GM10266 (cell line): ENCODE measurements at regions not wholly inside any gene's neighbourhood (a gene's known extent, or its start where the extent isn't known, plus 50 kb on each side); places are given as distances from the start of the nearest gene placed in this dataset.
A peak's percentile ranks its signal among the peaks of the same experiment; 100 is the strongest.

ENCODE experiments used
- DNase-seq: peaks from one replicate; pipeline ENCODE4 v3.0.0; 2012; ENCODE audit errors: extremely low spot score
- TF ChIP-seq, protein P1 (sequence below): IDR thresholded peaks from 2 replicates; pipeline ENCODE4 v1.5.1; 2012; ENCODE audit warnings: mild to moderate bottlenecking, low read depth; ENCODE audit not compliant: control insufficient read depth, insufficient read depth; ENCODE audit errors: missing control alignments

DNA sequence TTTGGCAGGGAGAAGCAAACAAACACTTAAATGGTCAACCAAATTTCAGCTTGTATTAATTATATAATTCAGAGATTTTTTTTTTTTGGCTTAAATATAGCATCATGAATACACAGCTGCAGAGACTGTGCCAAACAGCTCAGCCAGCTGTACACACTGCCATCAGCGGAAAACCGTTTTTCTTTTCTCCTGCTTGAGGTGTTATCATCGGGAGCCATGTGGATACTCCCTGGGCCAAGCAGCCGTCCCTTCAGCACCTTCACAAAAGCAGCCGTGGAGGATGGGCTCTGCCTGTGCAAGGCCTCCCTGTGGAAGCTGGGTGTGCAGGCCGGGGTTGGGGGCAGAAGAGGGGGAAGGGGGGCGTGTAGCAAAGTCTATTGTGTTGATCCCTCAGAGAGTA lies 85.0 kb downstream of the NUF2 start:
- DNase-seq = no peak
- TF ChIP-seq, protein P1, sequence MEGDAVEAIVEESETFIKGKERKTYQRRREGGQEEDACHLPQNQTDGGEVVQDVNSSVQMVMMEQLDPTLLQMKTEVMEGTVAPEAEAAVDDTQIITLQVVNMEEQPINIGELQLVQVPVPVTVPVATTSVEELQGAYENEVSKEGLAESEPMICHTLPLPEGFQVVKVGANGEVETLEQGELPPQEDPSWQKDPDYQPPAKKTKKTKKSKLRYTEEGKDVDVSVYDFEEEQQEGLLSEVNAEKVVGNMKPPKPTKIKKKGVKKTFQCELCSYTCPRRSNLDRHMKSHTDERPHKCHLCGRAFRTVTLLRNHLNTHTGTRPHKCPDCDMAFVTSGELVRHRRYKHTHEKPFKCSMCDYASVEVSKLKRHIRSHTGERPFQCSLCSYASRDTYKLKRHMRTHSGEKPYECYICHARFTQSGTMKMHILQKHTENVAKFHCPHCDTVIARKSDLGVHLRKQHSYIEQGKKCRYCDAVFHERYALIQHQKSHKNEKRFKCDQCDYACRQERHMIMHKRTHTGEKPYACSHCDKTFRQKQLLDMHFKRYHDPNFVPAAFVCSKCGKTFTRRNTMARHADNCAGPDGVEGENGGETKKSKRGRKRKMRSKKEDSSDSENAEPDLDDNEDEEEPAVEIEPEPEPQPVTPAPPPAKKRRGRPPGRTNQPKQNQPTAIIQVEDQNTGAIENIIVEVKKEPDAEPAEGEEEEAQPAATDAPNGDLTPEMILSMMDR = no peak

DNA sequence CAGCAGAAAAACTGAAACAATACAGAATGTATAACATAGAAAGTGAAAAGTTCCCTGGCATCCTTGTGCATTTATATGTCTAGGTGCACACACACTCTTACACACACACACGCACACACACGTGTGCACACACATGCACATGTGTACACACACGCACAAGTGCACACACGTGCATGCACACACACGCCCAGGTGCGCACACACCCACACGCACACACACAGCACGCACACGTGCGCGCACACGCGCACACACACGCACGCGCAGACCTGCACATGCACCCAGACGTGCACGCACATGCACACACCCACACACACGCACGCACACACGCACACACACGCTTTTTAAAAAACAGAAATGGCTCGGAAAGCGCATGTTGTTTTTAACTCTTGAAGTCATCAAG lies 86.5 kb downstream of the NUF2 start:
- TF ChIP-seq, protein P1 = no peak

DNA sequence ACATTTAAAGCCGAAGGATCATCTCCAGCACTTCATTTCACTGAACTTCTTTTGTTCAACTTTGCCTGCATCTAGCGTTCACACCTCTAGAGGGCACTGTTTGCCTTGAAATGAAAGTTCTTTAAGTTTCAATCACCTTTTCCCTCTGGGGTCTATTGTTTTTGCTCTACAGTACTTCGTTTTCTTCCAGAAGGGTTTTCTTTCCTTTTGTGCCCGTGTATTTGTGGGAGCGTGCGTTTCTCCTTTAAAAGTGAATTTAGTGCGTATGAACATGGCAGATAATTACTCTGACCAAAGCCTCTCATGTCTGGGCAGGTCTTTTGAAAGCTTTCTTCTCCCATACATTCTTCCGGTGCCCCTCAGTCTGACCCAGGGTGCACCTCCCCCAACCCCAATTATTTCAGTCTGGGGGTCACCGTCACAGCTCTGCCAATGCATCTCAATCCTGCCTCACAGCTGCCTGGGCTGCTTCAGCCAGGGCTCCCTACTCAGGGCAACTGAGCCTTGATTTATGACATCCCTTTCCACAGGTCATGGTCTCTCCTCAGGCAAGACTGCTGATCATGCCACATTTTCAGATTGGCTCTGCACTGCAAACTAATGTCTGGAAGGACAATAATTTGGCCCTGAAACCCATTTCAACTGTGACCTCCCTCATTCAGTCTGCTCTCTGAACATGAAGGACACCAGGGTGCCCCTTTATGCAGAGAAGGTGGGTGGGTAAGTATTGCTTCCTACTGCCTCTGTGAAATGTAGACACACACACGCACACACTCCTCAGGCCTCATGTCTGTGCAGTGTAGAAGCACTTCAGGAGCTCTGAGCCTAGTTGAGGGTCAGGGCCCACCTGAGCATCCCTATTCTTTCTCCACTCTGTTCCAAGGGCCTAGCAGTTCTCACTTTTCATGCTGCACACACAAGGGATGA lies 88.6 kb downstream of the NUF2 start:
- DNase-seq = peak; percentile 32
- TF ChIP-seq, protein P1 = peak; percentile 79

More for the DNA sequence above, 86.5 kb downstream of the NUF2 start:
- no peak for DNase-seq

DNA sequence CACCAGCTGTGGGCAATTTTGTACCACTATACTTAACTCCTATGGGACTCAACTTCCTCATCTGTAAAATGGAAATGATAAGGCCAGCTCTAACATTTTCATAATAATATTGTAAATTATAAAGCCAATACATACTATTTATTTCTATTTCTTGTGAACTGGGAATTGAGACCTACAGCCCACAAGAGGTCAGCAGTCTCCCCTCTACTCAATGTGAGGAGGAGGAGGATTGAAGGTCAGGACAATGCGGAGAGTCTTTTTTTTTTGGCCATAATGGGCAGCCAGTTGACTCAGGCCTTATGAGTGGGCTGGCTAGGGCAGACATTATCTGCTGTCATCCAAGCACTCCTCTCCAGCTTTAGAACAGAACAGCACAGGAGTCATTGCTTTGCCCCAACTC lies 90.5 kb downstream of the NUF2 start:
- TF ChIP-seq, protein P1 = no peak
- no peak for DNase-seq

DNA sequence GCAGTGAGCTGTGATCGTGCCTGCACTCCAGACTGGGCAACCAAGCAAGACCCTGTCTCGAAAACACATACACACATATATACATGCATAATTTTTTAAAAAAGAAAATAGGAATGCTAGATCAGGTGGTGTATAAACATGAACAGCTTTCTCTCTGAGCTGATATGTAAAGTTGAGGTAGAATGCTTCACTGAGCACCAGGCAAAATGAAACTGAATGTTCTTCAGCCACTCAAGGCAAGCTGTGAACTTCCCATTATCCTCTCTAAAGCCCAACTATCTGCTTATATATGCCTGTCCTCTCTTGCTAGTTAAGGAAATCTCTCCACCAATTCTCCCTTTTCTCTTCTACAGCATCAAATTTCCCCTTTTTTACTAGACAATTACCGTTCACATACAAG lies 93.0 kb downstream of the NUF2 start:
- DNase-seq = no peak
- TF ChIP-seq, protein P1 = no peak

DNA sequence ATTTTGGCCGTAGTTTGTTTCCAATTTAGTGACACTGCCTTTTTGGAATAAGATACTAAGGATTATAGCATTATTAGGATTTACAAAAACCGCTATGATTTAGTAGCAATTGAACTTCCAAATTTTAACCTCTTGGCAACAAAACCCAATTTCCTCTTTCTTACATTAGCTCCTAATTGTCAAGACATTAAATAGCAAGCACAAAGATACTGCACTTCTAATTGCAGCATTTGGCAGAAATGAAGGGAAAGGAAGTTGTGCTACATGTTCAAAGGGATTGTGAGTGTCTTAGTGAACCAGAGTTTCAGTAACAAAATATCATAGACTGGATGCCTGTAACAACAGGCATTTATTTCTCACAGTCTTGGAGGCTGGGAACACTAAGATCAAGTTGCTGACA lies 99.9 kb downstream of the NUF2 start:
- TF ChIP-seq, protein P1 = no peak
- no peak for DNase-seq

DNA sequence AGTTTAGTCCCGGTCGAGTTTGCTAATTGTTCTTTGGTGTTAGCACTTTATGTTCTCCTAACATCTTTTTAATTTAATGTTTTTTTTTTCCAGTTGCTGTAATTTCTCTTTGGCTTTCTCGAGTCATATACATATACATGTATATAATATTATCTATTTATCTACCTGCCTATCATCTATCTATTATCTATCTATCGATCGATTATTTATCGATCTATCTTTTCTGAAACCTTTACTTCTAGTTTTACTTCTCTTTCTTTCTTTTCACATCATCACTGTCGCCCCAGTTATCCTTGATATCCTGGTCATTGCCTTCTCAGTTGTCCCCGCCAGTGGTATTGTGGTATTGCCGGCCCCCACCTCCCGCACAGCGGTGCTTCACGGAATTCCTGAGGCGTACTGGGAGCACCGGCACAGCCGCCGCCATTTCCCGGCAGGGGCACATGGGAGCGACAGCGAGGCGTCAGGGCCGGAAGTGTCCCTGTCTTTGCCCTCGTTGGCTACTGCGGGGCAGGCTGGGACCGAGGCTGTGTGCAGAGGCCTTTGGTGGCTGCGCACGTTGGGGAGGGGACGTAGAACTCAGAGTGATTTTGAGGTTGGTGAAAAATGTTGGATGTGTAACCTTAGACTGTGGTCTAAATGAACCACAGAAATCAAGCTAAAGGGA lies 101.1 kb downstream of the NUF2 start:
- TF ChIP-seq, protein P1 = no peak
- DNase-seq = no peak
